Heart left ventricle (tissue), 16 donors: ENCODE measurements at regions not wholly inside any gene's neighbourhood (a gene's known extent, or its start where the extent isn't known, plus 50 kb on each side); places are given as distances from the start of the nearest gene placed in this dataset.
A peak's percentile ranks its signal among the peaks of the same experiment; 100 is the strongest.

Source experiments
- ATAC-seq, 4 donors: fragments of 200-7000 bp; cut with Tn5 transposase; one replicate each; pipeline ENCODE4 v1.9.1; 2020 to 2022; ENCODE audit warnings: moderate library complexity in 4 of 4, mild to moderate bottlenecking in 3 of 4, moderate number of reproducible peaks in 1 of 4
- DNase-seq, 5 donors: peaks; one replicate each; pipeline ENCODE4 v3.0.0-alpha.2; 2020
- H3K27ac ChIP-seq, 12 donors: fragments of 200-600 bp; sonication (generic) in 4 of 12; one replicate each; pipeline versions ENCODE4 v1.5.0 to v1.8.0; 2016 to 2022; ENCODE audit warnings: mild to moderate bottlenecking in 2 of 12
- H3K27me3 ChIP-seq, 9 donors: fragments of 200-600 bp; sonication (generic) in 2 of 9; one replicate each; pipeline versions ENCODE4 v1.5.1 to v1.8.0; 2016 to 2022; ENCODE audit warnings: mild to moderate bottlenecking in 3 of 9
- H3K36me3 ChIP-seq, 9 donors: fragments of 200-600 bp; sonication (generic) in 2 of 9; one replicate each; pipeline versions ENCODE4 v1.5.0 to v1.8.0; 2018 to 2022; ENCODE audit warnings: mild to moderate bottlenecking in 2 of 9
- H3K4me1 ChIP-seq, 12 donors: fragments of 200-600 bp; sonication (generic) in 4 of 12; one replicate each; pipeline versions ENCODE4 v1.5.0 to v1.8.0; 2016 to 2022; ENCODE audit warnings: mild to moderate bottlenecking in 3 of 12
- H3K4me3 ChIP-seq, 12 donors: fragments of 200-600 bp; sonication (generic) in 4 of 12; one replicate each; pipeline versions ENCODE4 v1.5.0 to v1.8.0; 2017 to 2022; ENCODE audit warnings: mild to moderate bottlenecking in 9 of 12, moderate library complexity in 4 of 12
- H3K9me3 ChIP-seq, 12 donors: fragments of 200-600 bp; sonication (generic) in 4 of 12; one replicate each; pipeline versions ENCODE4 v1.5.0 to v1.8.0; 2016 to 2022; ENCODE audit warnings: mild to moderate bottlenecking in 1 of 12
- POLR2A ChIP-seq, 2 donors: fragments of 450-650 bp; IDR thresholded peaks; one replicate each; pipeline ENCODE4 v1.6.1; 2017; ENCODE audit warnings: antibody characterized with exemption in 2 of 2, mild to moderate bottlenecking in 2 of 2, moderate library complexity in 2 of 2
- WGBS, 4 donors: extraction: QIAGEN DNeasy Blood & Tissue Kit in 2 of 4; methylation state at CpG; one replicate each; pipeline versions ENCODE4 v1.1.5 to v1.1.7; 2013 to 2018; 5-methylcytosine and 5-hydroxymethylcytosine counted together
- intact Hi-C, 10 donors: fragments of 100-400 bp; cut with DNase I; formaldehyde crosslinking; loops; one replicate each; pipeline versions ENCODE4 v1.11.1 to v1.14.2; 2022
- TF ChIP-seq, protein P1 (sequence below), 12 donors: fragments of 200-600 bp; sonication (generic) in 4 of 12; IDR thresholded peaks; one replicate each; pipeline versions ENCODE4 v1.5.0 to v1.8.0; 2018 to 2022; ENCODE audit warnings: antibody characterized with exemption in 12 of 12, mild to moderate bottlenecking in 5 of 12
- donor health status: ischemic (EF 13 %, LVEDD 7.1; RV severe dilation, severe dysfunction).
- donor health status: healthy with polysubstance abuse.
- donor health status: DM: no; HTN: yes; CAD: no.
- donor health status: DM: no; HTN: no; CAD: no.
- donor health status: ischemic (EF 25% LVEDD 6.9; RV normal size, moderate dysfunction).
- donor health status: ischemic (EF 25% LVEDD 5.7; RV mildly dilated, moderate dysfunction).
- donor health status: healthy.
- donor health status: DM: yes; HTN: yes; CAD: no.
- donor health status: ischemic (EF 35%, LVEDD 5.7; RV mildly dilated, moderate dysfunction).
- donor health status: nonischemic (EF 11% LVEDD 7.7; RV severe dilation, severe dysfunction).
- donor health status: DM: yes; HTN: yes; CAD: no.
- donor health status: PGD.
- donor health status: ischemic (EF 29% LVEDD 5.4; RV normal size, mild dysfunction).
- donor health status: nonischemic (EF 23%, LVEDD 6.1; RV moderate dilation, normal function).

- DNase-seq = peak in 1 of 5 donors; percentile 34
- Histone ChIP-seq H3K4me3 (no peak overlapping the region), H3K9me3 (peaks cover 0 to 31% (median 11%) of the 10 kb centered on the region in 12 donors), H3K27ac (no peak overlapping the region), H3K36me3 (no peaks in the 10 kb centered on the region), H3K27me3 (no peaks in the 10 kb centered on the region), H3K4me1 (peaks cover 0 to 4% (median 0%) of the 10 kb centered on the region in 12 donors)
- ATAC-seq = no peak
- WGBS, 4 donors = 94 to 98% (median 96%) methylated on average over 8 of the region's 8 CpGs
- TF ChIP-seq, protein P1, sequence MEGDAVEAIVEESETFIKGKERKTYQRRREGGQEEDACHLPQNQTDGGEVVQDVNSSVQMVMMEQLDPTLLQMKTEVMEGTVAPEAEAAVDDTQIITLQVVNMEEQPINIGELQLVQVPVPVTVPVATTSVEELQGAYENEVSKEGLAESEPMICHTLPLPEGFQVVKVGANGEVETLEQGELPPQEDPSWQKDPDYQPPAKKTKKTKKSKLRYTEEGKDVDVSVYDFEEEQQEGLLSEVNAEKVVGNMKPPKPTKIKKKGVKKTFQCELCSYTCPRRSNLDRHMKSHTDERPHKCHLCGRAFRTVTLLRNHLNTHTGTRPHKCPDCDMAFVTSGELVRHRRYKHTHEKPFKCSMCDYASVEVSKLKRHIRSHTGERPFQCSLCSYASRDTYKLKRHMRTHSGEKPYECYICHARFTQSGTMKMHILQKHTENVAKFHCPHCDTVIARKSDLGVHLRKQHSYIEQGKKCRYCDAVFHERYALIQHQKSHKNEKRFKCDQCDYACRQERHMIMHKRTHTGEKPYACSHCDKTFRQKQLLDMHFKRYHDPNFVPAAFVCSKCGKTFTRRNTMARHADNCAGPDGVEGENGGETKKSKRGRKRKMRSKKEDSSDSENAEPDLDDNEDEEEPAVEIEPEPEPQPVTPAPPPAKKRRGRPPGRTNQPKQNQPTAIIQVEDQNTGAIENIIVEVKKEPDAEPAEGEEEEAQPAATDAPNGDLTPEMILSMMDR (IDR thresholded peaks at IDR 0.05) = no peak
- TF ChIP-seq POLR2A (IDR thresholded peaks at IDR 0.05) = no peak
- intact Hi-C loops = no loop called here
Observed at GRCh38 chr11:69386594-69387408, 92.8 kb downstream of the MYEOV start.

DNA sequence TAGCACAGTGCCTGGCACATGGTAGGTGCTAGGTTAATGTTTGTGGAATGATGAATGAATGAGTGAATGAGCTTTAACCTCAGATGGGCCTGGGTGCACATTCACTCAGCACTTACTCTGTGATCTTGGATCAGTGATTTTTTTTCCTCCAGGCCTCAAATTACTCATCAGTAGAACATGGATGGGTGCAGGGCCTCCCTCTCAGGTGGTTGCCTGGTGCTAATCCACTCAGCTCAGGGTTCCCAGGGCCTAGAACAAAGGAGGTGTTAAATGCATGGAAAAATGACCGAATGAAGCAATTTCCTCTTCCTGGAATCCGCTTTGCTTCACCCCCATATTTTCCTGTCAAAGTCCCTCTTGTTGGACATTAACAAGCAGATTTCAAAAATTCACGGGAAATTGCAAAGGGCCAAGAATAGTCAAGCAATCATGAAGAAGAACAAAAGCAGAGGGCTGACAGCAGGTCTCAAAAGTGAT is 93.5 kb downstream of the MYEOV start:
- no peak for TF ChIP-seq POLR2A (IDR thresholded peaks at IDR 0.05)
- TF ChIP-seq, protein P1 (IDR thresholded peaks at IDR 0.05) = no peak
- Histone ChIP-seq H3K27ac (no peak overlapping the region), H3K4me3 (no peak overlapping the region), H3K27me3 (no peaks in the 10 kb centered on the region), H3K4me1 (no peaks in the 10 kb centered on the region), H3K36me3 (no peaks in the 10 kb centered on the region), H3K9me3 (peaks cover 0 to 31% (median 11%) of the 10 kb centered on the region in 12 donors)
- intact Hi-C loops = no loop called here
- ATAC-seq = no peak
- 62 to 72% (median 67%) methylated on average over 3 of the region's 3 CpGs for WGBS, 4 donors
- DNase-seq = no peak

DNA sequence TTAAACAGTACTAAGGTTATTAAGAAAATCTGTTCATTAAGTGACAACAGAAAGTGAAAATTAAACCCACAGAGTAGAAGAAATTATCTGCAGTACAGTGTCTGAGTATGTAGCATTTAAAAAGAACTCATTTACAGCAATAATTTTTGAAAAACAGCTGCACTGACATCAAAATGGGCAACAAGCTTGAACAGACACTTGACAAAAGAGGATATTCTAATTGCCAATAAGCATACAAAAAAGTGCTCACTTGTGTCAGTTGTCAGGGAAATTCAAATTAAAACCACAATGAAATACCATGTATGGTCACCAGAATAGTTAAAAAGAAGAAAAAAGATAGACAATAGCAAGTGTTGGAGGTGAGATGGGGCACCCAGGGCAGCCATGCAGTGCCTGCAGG is 93.3 kb upstream of the LINC01488 start:
- Histone ChIP-seq H3K4me1 (no peaks in the 10 kb centered on the region), H3K27ac (no peak overlapping the region), H3K4me3 (no peak overlapping the region), H3K9me3 (peaks cover 0 to 31% (median 11%) of the 10 kb centered on the region in 12 donors), H3K36me3 (no peaks in the 10 kb centered on the region), H3K27me3 (no peaks in the 10 kb centered on the region)
- TF ChIP-seq POLR2A (IDR thresholded peaks at IDR 0.05) = no peak
- TF ChIP-seq, protein P1 (IDR thresholded peaks at IDR 0.05) = no peak
- DNase-seq (no peak), ATAC-seq (no peak)
- intact Hi-C loops = no loop called here

DNA sequence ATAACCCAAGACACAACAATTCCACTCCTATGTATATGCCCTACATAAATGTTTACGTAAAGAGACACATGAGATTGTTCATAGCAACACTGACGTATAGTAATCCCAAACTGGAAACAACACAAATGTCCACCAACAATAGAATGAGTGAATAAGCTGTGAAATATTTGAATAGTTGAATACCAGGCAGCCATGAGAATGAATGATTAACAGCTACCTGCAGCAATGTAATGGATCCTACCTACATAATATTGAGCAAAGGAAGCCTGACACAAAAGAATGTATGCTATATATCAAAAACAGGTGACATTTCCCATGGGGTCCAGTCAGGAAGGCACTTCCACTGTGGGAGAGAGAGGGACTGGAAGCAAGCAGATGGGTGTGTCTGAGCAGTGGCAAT is 92.8 kb upstream of the LINC01488 start:
- intact Hi-C loops = no loop called here

More for the DNA sequence above, 92.8 kb upstream of the LINC01488 start:
- Histone ChIP-seq H3K9me3 (peaks cover 0 to 31% (median 11%) of the 10 kb centered on the region in 12 donors), H3K4me3 (no peak overlapping the region), H3K36me3 (no peaks in the 10 kb centered on the region), H3K4me1 (no peaks in the 10 kb centered on the region), H3K27ac (no peak overlapping the region), H3K27me3 (no peaks in the 10 kb centered on the region)
- 43 to 69% (median 47%) methylated on average over 2 of the region's 2 CpGs for WGBS, 4 donors
- TF ChIP-seq, protein P1 (IDR thresholded peaks at IDR 0.05) = no peak
- TF ChIP-seq POLR2A (IDR thresholded peaks at IDR 0.05) = no peak
- ATAC-seq (no peak), DNase-seq (no peak)
